DMS53 treated with DMSO at 0.1 percent for 48 hours (cell line): ENCODE measurements at regions not wholly inside any gene's neighbourhood (a gene's known extent, or its start where the extent isn't known, plus 50 kb on each side); places are given as distances from the start of the nearest gene placed in this dataset.
A peak's percentile ranks its signal among the peaks of the same experiment; 100 is the strongest.

Experiments
- DNase-seq: peaks from one replicate; lab custom pipeline; 2025; ENCODE audit not compliant: unreplicated experiment; lab: John Stamatoyannopoulos, UW

DNA sequence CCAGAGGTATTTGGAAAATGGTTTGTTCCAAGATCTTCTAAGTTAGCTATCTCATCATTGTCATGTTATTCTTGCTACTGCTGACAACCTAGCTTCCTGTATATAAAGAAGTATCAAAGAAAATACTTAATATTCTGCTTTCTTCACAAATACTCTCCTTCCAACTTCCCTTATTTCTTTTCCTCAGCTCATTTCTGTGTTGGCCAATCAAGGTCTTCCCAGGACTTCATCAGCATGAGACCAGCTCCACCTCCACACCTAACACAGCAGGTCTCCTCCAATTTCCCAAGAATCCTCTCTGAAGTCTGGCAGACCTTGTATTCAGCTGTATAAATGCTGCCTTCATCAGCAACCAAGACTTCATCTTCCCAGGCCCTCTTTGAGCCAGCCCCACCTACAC, 538.6 kb upstream of the JARID2 start:
- no peak for DNase-seq

DNA sequence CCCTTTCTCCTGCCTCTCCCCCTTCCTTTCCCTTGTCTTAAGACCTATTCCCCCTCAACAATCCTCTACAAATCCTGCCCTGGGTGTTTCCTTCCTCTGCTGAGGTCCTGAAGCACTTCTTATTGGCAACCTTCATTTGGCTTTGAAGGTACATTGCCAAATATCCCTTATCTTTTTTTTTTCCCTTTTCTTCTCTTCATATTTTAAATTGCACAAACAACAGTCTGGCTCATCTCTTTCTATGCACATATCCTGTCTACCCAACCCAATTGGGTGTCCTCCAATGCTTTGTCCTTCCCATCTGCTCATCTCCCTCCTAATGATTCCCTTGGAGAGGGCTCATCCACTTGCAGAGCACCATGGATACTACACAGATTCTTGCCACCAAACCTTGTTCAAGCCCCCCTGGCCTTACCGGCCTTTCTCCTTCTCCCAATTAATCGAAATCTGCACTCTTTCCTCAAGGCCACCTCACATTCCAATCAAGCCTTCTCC, 537.9 kb upstream of the JARID2 start:
- DNase-seq: no peak

DNA sequence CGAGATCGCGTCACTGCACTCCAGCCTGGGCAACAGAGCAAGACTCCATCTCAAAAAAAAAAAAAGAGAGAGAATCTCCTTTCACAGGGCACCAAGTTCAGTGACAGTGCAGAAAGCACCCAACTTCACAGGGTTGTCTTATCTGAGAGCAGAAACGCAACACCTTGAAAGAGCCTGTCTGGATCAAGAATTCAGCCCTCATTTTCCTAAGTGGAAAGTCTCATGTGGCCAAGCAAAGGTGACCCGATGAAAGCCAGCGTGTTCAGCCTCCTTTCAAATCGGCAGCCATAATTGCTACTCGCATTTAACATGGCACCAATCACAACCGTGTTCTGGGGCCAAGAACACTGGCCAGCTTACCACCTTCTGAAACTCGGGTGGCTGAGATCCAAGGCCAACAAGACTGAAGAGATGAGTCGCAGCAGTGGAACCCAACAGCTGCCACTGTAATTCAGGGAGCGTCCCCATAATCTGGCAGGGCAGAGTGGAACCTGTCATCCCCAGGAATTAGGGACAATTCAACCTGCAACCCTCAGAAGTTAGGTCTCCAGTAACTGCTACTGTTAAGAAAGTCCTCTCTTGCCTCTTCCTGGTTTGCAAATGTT, 536.7 kb upstream of the JARID2 start:
- no peak for DNase-seq

DNA sequence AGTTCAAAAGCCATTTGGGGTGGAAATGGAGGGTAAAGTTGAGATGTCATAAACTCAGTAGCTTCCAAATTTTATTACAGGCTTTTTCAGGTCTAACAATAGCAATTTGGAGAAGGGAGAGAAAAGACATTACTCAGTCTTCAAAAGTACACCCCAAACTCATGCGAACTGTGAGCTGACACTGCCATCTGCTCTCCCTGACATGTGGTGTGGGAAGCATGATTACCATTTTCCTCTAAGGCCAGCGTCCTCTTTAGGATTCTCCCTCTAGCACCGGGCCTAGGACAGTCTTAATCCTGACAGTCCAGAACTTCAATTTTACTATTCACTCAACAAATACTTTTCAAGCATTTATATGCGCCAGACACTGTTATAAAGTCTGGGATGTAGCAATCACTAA, 536.0 kb upstream of the JARID2 start:
- DNase-seq: no peak

DNA sequence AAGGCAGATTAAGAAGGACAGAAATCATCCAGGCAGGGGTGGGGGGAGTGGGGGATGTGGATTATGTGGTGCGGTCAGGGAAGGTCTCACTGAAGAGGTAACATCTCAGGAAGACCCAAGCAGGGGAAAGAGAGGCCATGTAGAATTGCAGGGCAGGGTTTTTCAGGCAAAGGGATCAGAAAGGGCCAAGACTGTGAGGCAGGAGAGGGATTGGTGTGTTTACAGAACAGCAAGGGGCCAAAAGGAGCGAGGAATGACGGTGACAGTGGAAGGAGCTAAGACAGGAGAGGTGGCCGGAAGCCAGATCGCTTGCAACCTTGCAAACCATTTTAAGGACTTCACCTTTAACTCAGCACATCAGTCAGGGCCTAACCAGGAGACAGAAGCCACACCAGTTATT, 535.4 kb upstream of the JARID2 start:
- DNase-seq: no peak

DNA sequence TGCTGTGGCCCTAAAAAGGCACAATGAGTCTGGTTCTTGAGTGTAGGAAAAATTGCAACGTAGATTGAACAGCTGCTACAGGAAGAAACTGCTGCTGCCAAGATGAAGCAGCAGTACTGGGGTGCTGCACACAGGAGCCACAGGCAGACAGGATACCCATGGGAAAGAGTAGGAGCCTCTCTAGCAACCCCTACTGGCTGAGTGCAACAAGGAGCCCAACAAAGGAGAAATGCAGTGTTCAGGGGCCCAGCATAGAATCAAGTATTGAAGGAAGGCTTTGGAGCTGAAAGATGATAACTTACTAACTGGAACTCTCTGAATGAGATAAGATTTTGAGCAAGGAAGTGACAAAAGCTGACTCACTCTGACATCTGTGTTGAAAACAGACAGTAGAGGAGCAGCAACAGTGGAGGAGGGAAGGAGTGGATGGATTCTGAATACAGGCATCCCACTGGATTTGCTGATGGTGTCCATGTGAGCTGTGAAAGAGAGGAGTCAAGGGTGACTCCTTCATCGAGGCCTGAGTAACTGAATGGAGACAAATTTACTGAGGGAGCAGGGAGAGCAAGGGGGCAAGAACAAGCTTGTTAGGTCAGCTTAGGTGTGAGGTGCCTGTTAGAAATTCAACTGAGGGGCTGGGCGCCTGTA, 534.7 kb upstream of the JARID2 start:
- DNase-seq: peak; percentile 5

DNA sequence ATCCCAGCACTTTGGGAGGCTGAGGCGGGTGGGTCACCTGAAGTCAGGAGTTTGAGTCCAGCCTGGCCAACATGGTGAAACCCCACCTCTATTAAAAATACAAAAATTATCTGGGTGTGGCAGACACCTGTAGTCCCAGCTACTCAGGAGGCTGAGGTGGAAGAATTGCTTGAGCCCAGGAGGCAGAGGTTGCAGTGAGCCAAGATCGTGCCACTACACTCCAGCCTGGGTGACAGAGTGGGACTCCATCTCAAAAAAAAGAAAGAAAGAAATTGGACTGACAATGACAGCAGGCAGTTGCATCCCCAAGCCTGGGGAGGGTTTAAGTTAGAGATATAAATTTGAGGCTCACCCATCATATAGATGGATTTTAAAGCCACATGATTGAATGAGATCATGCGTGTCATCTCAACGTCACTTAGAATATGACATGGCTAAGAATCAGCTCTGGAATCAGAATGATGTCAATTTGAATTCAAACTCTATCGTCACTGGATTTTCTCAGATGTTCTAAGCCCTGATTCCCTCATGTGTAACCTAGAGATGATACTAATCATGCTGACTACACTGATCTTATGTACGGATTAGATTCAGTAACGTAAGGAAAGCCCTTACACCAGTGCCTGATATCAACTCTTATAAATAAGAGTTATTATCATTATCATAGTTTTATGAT, 534.0 kb upstream of the JARID2 start:
- no peak for DNase-seq

DNA sequence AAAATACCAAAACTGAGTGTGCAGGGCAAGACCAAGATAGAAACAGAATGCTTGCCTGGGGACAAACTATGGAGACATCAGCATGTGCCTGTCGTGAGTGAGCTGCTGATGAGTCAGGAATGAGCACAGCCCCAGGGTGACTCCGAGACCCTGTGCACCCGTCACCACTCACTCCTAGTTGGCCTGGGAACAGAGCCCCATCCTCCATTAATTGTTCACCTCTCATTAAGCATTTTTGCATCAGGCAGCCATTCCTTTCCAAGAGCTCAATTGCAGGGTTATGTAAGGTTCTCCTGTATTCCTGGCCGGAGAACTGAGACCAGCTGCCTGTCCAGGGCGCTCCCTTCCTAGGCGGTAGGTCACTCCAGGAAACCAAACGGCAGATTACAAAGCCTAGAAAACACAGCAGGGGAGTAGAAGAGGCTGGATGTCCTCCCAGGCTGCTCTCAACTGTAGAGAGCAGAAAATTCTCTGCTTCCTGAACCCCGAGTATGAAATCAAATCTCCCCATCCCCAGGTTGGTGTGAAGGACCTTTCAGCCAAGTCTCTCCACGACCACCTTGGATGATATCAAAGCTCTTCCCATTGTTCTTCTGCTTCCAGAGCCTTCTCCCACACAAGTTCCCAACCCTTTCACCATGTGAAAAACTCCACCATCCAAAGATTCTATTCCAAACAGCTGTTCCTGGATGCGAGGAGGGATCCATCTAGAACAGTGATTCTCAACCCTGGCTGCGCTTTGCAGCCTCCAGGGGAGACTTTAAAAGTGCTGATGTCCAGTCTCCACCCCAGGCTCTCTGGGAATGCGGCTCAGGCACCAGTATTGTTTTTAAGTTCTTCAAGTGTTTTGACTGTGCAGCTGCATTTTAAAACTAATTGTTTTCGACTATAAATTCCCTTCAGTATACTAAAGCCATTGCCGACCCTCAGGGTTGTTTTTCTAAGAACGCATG, 532.6 kb upstream of the JARID2 start:
- no peak for DNase-seq

DNA sequence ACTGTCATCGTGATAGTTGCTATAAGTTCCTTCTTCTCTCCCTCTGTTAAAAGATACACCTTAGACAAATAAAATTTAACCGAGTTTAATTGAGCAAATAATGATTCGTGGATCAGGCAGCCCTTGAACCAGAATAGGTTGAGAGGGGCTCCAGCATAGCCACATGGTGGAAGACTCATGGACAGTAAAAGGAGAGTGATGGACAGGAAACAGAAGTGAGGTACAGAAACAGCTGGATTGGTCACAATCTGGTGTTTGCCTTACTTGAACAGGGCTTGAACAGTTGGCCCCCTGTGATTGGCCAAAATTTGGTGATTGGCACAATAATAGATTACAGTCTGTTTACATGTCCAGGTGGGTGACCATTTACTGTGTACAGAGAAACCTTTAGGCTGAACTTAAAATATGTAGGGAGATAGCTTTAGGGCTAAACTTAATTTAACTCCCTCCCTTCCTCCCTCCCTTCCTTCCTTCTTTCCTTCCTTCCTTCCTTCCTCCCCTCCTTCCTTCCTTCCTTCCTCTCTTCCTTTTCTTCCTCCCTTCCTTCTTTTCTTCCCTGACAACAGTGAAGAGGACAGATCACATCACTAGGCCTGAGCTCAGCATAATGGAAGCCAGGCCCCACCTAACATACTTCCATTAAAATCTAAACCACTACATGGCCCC, 531.8 kb upstream of the JARID2 start:
- no peak for DNase-seq

DNA sequence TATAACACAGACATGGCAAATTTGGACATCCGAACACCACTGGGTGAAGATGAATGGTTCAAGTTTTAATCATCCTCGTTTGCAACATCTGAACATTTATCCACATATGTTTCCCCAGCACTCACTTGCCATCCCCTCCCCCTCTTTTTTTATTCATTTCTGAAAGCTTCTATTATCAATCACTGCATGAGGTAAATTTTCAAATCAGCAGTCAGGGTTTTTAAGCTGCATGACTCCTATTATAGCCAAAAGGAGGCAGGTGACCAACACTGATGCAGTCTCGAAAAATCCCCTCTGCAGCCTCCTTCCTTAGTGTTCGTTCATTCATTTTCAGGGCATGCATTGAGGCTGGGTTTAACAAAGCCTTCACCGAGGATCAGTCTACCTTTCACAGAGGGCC, 530.8 kb upstream of the JARID2 start:
- no peak for DNase-seq

DNA sequence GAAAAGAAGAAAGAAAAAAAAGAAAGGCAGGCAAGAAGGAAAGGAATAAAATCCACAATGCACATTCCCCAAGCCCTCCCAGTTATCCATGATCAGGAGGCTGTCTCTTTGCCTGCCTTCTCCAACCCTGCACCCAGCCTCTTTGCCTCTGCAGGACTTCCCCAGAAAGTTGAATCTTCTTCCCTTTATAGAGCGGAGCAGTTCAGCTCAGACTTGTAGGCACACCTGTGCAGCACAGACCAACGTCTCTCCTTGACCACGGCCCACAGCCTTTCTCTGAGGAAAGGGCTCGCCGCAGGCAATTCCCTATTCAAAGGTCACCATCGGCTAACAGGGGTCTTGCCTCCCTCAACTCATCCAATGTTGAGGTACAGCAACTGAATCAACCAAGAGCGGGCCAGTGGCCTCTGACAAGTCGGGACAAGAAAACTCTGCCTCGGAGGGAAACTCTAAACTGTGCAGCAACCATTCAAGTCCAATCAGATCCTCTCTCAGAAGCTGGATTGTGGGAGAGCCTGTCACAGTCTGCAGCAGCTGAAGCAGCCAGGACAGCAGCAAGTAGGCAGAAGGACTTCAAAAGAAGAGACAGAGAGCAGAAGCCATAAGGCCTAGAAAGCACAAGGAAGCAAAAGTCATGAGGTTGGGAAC, 529.2 kb upstream of the JARID2 start:
- no peak for DNase-seq

DNA sequence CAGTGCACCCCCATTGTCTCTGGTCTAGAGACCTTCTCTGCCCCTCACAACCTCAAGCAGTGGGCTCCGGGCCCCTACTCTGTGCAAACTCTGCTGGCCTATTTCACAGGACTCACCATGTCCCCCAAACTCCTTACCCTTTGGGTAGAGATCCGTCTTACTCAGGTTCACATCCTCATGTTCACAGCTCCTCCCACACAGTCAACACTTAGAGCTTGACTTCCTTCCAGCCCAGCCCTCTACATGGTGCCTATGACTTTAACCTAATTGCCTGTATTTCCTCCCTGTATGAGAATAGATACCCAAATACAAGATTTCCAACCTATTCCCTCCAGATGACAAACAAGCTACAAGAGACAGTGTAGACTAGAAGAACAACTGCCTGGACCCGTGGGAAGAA, 528.6 kb upstream of the JARID2 start:
- no peak for DNase-seq

DNA sequence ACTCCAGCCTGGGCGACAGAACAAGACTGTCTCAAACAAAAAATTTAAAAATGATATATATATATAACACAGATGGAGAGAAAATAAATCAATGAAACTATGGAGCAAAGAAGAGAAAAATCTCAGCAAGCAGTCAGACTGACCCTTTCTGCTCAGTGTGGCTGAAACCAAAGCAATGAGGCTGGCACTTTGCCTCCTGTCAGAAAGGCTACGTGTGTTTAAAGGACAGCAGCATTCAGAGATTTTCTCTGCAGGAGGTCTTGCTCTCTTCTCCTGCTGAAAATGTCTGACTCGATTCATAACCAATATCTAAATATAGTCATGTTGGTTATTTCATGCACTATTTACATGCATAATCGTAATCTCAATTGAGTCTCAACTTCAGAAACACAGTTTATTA, 527.0 kb upstream of the JARID2 start:
- DNase-seq: no peak

DNA sequence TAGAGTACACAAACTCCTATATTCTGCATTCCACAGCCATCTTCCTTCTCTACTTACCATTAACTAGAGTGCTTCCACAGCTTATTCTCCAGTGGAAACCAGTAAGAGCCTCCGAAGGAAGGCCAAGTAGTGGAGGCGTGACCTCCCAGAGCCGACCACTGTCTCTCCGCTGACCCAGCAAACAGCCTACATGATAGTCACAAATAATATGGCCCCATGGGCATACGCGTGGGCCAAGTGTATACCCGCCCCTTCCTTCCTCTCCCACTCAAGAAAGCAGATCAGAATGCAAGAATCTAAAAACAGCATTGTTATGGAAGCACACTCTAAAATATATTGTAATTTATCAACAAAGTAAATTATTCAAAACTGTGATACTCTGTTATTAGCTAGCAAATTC, 526.6 kb upstream of the JARID2 start:
- no peak for DNase-seq

DNA sequence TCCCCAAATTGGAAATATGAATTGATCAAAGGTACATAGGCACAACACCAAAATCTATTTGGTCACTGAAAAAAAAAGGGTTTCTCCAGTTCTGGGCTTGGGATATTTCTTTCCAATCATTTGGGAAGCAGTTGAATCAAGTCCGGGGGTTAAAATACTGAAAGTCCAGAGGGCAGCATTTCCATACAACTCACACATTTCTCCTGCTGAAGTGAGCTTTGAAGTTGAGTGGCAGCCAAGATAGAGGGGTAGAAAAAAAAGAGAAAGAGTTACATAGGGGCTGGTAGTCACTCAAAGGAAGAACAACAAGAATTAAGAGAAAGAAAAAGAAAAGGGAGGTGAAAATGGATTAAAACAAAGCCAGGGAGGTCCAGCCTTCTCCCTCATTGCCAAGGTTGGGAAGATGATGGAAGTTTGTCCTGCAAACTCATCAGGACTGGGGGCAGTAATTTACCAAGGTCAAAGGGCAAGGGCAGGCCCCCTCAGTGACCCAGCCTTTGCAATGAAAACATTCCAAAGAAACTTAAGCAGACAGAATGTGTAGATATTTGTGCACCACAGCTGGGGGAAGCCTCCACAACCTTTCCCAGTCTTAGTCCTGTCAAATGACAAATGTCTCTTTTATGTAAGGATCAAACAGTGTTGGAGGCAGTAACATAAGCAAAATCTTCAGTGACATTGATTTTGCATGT, 525.3 kb upstream of the JARID2 start:
- DNase-seq: no peak

DNA sequence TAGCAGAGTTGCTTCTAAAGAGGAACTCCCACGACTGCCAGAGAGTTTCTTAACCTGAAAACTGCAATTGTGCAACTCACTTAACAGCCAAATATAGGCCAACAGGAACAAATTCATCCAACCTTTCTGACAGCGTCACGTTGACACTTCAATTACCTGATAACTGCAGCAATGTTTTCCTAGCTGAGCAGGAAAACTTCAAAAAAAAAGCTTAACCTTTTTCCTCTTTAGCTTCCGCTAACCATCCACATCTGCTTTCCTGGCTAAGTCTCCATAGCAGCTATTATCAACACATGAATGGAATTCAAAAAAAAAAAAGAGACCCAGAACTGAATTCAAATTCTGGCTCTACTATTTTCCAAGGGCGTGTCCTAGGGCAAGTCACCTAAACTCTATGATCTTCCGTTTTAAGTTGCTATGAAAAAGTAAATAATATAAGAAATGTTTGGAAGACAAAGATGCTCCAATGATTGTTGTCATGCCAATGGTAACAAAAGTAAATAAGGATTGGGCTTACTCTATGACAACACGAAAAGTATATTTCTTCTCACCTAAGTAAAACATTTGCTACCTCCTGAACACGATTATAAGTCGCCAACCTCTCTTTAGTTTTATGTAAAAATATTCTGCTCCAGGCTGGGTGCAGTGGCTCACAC, 524.6 kb upstream of the JARID2 start:
- no peak for DNase-seq

DNA sequence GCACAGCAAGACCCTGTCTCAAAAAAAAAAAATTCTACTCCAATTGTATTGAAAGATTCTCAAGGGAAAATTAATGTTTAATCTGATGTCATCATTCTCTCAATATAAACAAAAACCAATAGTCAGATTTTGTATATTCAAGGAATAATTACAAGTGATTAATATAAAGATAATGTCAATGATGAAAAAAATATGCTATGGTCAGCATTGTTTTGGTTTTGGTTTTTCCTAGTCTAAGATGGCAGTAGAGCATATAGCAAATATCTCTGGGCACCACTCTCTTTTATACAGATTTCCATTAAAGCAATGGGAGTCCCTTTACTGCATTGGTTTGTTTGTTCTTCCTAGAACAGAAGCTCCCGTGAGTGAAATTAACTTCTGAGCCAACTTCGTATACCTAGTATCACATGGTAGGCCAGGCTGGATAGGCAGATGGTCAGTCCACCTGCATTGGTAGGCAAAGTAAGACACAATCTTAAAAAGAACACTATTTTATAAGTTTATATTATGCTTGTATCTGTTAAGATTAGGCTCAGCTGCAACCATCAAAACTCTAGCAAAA, 523.8 kb upstream of the JARID2 start:
- DNase-seq: no peak

DNA sequence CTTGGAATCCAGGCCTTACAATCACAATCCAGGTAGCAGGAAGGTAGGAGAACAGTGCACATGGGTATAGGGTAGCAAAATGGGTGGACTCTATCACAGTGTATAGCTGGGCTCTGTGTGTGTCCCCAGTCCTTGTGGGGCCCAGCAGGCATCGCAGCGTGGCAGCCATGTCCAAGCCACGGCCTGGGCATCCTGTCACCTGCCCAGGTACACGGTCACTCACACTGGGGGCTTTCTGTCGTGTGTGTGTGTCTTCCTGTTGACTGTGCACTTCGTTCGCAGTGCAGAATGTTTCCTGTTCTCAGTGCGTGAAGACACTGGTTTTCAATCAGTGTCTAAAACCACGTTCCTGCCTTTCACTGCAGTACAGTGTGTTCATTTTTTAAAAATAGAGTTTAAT, 523.2 kb upstream of the JARID2 start:
- DNase-seq: no peak

DNA sequence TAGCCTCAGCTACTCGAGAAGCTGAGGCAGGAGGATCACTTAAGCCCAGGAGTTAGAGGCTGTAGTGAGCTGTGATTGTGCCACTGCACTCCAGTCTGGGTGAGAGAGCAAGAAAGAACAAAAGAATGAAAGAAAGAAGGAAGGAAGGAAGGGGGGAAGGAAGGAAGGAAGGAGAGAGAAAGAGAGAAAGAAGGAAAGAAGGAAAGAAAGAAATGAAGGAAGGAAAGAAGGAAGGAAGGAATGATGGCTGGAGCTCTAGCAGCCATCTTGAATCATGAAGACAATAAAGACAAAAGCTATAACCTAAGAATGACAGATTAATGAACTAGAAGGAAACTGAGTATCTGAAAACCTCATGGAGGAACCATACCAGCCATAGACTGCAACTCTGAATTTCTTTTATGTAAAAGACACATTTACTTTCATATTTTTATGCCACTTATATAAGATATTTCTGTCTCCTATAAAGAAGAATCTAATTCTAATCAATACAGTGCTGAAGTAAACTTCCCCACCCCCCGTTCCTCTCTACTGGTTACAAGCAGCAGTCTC, 522.3 kb upstream of the JARID2 start:
- no peak for DNase-seq
